Loucy (cell line): ENCODE measurements at regions not wholly inside any gene's neighbourhood (a gene's known extent, or its start where the extent isn't known, plus 50 kb on each side); places are given as distances from the start of the nearest gene placed in this dataset.

ENCODE experiments used
- H2AFZ ChIP-seq: fragments of 200-600 bp; sonication (generic); 2 replicates; pipeline ENCODE4 v1.6.0; 2016; ENCODE audit warnings: antibody characterized with exemption, mild to moderate bottlenecking, low read length, moderate library complexity
- H3F3A ChIP-seq: fragments of 200-600 bp; 2 replicates; pipeline ENCODE4 v1.6.0; 2016; ENCODE audit warnings: antibody characterized with exemption, low read depth, mild to moderate bottlenecking
- H3K27me3 ChIP-seq: fragments of 200-600 bp; sonication (generic); 2 replicates; pipeline ENCODE4 v1.6.1; 2014; ENCODE audit warnings: low read length, mild to moderate bottlenecking; ENCODE audit not compliant: insufficient read depth, poor library complexity, severe bottlenecking
- H3K36me3 ChIP-seq: fragments of 200-600 bp; sonication (generic); 2 replicates; pipeline ENCODE4 v1.6.1; 2016; ENCODE audit warnings: low read length; ENCODE audit not compliant: insufficient read depth
- H3K4me1 ChIP-seq: fragments of 200-600 bp; sonication (generic); 2 replicates; pipeline ENCODE4 v1.5.1; 2014; ENCODE audit warnings: low read length, mild to moderate bottlenecking; ENCODE audit not compliant: insufficient read depth, poor library complexity, severe bottlenecking
- H3K4me2 ChIP-seq: fragments of 200-600 bp; sonication (generic); 2 replicates; pipeline ENCODE4 v1.6.0; 2014; ENCODE audit warnings: antibody characterized with exemption, low read length, low read depth, mild to moderate bottlenecking; ENCODE audit not compliant: poor library complexity, severe bottlenecking
- H3K4me3 ChIP-seq: fragments of 200-600 bp; sonication (generic); 2 replicates; pipeline ENCODE4 v1.5.1; 2014; ENCODE audit warnings: low read length, mild to moderate bottlenecking, mixed read lengths; ENCODE audit not compliant: poor library complexity, severe bottlenecking
- H3K79me2 ChIP-seq: fragments of 200-600 bp; sonication (generic); 2 replicates; pipeline ENCODE4 v1.6.1; 2014; ENCODE audit warnings: low read length; ENCODE audit not compliant: insufficient read depth
- H3K9ac ChIP-seq: fragments of 200-600 bp; sonication (generic); 2 replicates; pipeline ENCODE4 v1.6.0; 2014; ENCODE audit warnings: mild to moderate bottlenecking, low read depth, low read length, moderate library complexity; ENCODE audit not compliant: poor library complexity, severe bottlenecking
- H3K9me2 ChIP-seq: fragments of 200-600 bp; sonication (generic); replicated peaks from 2 replicates; pipeline ENCODE4 v1.6.1; 2016; ENCODE audit warnings: low read depth, low read length, mixed read lengths
- H3K9me3 ChIP-seq: fragments of 200-600 bp; sonication (generic); 2 replicates; pipeline ENCODE4 v1.6.1; 2014; ENCODE audit warnings: mild to moderate bottlenecking, antibody characterized with exemption, low read length, low read depth; ENCODE audit not compliant: insufficient read depth
- H4K20me1 ChIP-seq: fragments of 200-600 bp; sonication (generic); 2 replicates; pipeline ENCODE4 v1.6.0; 2014; ENCODE audit warnings: antibody characterized with exemption, low read length, mild to moderate bottlenecking; ENCODE audit not compliant: insufficient read depth, poor library complexity, severe bottlenecking
- EZH2phosphoT487 ChIP-seq: fragments of 200-600 bp; IDR thresholded peaks from 2 replicates; pipeline ENCODE4 v1.6.1; 2018; ENCODE audit warnings: antibody characterized with exemption, mild to moderate bottlenecking, moderate library complexity, borderline replicate concordance
- TF ChIP-seq, protein P1 (sequence below): fragments of 200-600 bp; sonication (generic); conservative IDR thresholded peaks from 2 replicates; pipeline ENCODE4 v1.5.1; 2014; ENCODE audit warnings: mild to moderate bottlenecking, antibody characterized with exemption, low read length

DNA sequence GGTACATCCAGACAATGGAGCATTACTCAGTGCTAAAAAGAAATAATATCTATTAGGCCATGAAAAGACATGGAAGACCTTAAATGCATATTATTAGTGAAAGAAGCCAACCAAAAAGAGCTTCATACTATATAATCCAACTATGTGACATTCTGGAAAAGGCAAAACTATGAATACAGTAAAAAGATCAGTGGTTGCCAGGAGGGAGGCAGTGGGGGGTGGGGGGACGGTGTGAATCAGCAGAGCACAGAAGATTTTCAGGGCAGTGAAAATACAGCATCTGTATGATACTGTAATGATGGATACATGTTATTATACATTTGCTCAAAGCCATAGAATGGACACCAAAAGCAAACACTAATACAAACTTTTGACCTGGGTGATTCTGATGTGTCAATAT lies 339.4 kb upstream of the SNX7 start:
- no peak for TF ChIP-seq EZH2phosphoT487
- TF ChIP-seq, protein P1, sequence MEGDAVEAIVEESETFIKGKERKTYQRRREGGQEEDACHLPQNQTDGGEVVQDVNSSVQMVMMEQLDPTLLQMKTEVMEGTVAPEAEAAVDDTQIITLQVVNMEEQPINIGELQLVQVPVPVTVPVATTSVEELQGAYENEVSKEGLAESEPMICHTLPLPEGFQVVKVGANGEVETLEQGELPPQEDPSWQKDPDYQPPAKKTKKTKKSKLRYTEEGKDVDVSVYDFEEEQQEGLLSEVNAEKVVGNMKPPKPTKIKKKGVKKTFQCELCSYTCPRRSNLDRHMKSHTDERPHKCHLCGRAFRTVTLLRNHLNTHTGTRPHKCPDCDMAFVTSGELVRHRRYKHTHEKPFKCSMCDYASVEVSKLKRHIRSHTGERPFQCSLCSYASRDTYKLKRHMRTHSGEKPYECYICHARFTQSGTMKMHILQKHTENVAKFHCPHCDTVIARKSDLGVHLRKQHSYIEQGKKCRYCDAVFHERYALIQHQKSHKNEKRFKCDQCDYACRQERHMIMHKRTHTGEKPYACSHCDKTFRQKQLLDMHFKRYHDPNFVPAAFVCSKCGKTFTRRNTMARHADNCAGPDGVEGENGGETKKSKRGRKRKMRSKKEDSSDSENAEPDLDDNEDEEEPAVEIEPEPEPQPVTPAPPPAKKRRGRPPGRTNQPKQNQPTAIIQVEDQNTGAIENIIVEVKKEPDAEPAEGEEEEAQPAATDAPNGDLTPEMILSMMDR = no peak
- Histone ChIP-seq H3K9ac (no peak overlapping the region), H2AFZ (no peak overlapping the region), H3K4me2 (no peak overlapping the region), H3K4me3 (no peak overlapping the region), H3K79me2 (no peaks in the 10 kb centered on the region), H3K27me3 (no peaks in the 10 kb centered on the region), H3K9me3 (no peaks in the 10 kb centered on the region), H3K4me1 (peaks cover 45% of the 10 kb centered on the region), H4K20me1 (no peaks in the 10 kb centered on the region), H3K36me3 (no peaks in the 10 kb centered on the region), H3F3A (peaks cover 5% of the 10 kb centered on the region; the same call in 1 of the 2 replicates), H3K9me2 (no peaks in the 10 kb centered on the region)

DNA sequence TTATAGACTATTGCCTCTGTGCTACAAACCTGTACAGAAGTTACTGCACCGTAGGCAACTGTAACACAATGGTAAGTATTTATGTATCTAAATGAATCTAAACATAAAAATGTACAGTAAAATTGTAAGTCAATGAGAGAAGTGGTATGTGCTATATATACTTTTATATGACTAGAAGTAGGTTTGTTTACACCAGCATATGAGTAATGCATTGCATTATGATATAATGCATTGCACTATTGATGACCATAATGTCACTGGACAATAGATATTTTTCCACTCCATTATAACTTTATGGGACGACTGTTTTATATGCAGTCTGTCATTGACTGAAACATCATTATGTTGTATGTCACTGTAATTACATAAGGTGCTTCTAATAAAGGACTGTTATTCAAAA lies 340.3 kb upstream of the SNX7 start:
- Histone ChIP-seq H3K4me1 (peaks cover 36% of the 10 kb centered on the region), H3K36me3 (no peaks in the 10 kb centered on the region), H3K4me3 (no peak overlapping the region), H2AFZ (no peak overlapping the region), H4K20me1 (no peaks in the 10 kb centered on the region), H3K9ac (no peak overlapping the region), H3K27me3 (no peaks in the 10 kb centered on the region), H3K79me2 (no peaks in the 10 kb centered on the region), H3K9me2 (no peaks in the 10 kb centered on the region), H3K4me2 (no peak overlapping the region), H3K9me3 (no peaks in the 10 kb centered on the region), H3F3A (peaks cover 5% of the 10 kb centered on the region; the same call in 1 of the 2 replicates)
- TF ChIP-seq, protein P1 = no peak
- TF ChIP-seq EZH2phosphoT487 = no peak

DNA sequence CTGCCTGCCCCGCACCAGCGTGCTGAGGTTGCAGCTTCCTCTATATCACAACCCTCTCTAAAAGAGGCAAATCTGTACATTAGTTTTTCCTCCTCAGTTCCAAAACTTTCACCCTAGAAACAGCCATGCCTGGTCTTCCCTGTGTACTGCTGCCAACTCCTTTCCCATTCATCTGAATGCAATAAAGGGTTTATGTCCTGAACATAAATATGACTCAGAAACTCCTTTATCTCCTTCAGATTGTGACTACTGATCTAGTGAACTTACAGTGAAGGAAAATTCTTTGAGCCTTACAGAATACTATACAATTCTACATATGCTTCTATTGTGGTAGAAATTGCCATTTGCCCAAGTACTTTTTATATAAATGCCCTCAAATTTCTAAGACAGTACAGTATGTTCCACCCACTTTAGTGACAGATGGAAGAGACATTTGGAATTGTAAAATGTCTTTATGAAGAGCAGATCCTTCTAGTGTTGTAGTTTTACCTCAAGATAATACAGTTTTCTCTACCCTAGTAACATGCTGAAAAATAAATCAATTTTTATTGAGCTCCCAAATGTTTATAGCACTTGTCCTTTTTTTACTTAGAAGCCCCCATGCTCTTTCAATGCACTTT lies 345.1 kb upstream of the SNX7 start:
- Histone ChIP-seq H4K20me1 (no peaks in the 10 kb centered on the region), H3K27me3 (no peaks in the 10 kb centered on the region), H3K9me3 (no peaks in the 10 kb centered on the region), H3K36me3 (no peaks in the 10 kb centered on the region), H3K4me1 (peaks cover 25% of the 10 kb centered on the region), H2AFZ (peak overlapping the region; percentile 2; the same call in 1 of the 2 replicates), H3F3A (no peaks in the 10 kb centered on the region), H3K9me2 (no peaks in the 10 kb centered on the region), H3K4me2 (no peak overlapping the region), H3K79me2 (no peaks in the 10 kb centered on the region), H3K4me3 (no peak overlapping the region), H3K9ac (no peak overlapping the region)
- TF ChIP-seq EZH2phosphoT487 = no peak
- TF ChIP-seq, protein P1 = no peak
